CD4-positive, alpha-beta T cell treated with Interleukin-4 for 4 hours (primary cell): ENCODE measurements at regions not wholly inside any gene's neighbourhood (a gene's known extent, or its start where the extent isn't known, plus 50 kb on each side); places are given as distances from the start of the nearest gene placed in this dataset.
"Not testable (repeated sequence)": the region's sequence is repeated elsewhere in the genome, so short reads cannot be mapped to it uniquely, and the experiment has no call there.

Source experiments
- DNase-seq: peaks from one replicate; pipeline ENCODE4 v3.0.0-alpha.2; 2020

GRCh38 chr22:49674479-49675050 lies 153.1 kb downstream of the BRD1 start:
- no peak for DNase-seq

- no peak for DNase-seq
These were observed 154.6 kb downstream of the BRD1 start for GRCh38 chr22:49673048-49673447.

- DNase-seq = no peak
These were observed 155.6 kb downstream of the BRD1 start for GRCh38 chr22:49672014-49672516.

GRCh38 chr22:49671331-49672013 lies 156.2 kb downstream of the BRD1 start:
- DNase-seq = no peak

- DNase-seq = no peak
These were observed 157.0 kb downstream of the BRD1 start for GRCh38 chr22:49670456-49671330.

GRCh38 chr22:49669969-49670455 lies 157.7 kb downstream of the BRD1 start:
- DNase-seq = peak; percentile 51

GRCh38 chr22:49669427-49669968 lies 158.2 kb downstream of the BRD1 start:
- not testable (repeated sequence) for DNase-seq

- no peak for DNase-seq
These were observed 159.3 kb downstream of the BRD1 start for GRCh38 chr22:49668402-49668801.

- no peak for DNase-seq
These were observed 160.4 kb downstream of the BRD1 start for GRCh38 chr22:49667236-49667635.

GRCh38 chr22:49666146-49666809 lies 161.4 kb downstream of the BRD1 start:
- no peak for DNase-seq

GRCh38 chr22:49664891-49665290 lies 162.8 kb downstream of the BRD1 start:
- no peak for DNase-seq

GRCh38 chr22:49664371-49664881 lies 163.2 kb downstream of the BRD1 start:
- no peak for DNase-seq

GRCh38 chr22:49663823-49664222 lies 163.8 kb downstream of the BRD1 start:
- DNase-seq = no peak

GRCh38 chr22:49663311-49663711 lies 164.4 kb downstream of the BRD1 start:
- no peak for DNase-seq

- DNase-seq = no peak
These were observed 165.0 kb downstream of the BRD1 start for GRCh38 chr22:49662681-49663080.

GRCh38 chr22:49660794-49661781 lies 166.6 kb downstream of the BRD1 start:
- no peak for DNase-seq

- DNase-seq = no peak
These were observed 167.4 kb downstream of the BRD1 start for GRCh38 chr22:49660321-49660720.

GRCh38 chr22:49659924-49660315 lies 167.8 kb downstream of the BRD1 start:
- no peak for DNase-seq

GRCh38 chr22:49659281-49659923 lies 168.3 kb downstream of the BRD1 start:
- no peak for DNase-seq

- DNase-seq = no peak
These were observed 168.8 kb downstream of the BRD1 start for GRCh38 chr22:49658902-49659280.
